K562 (cell line): ENCODE measurements at regions not wholly inside any gene's neighbourhood (a gene's known extent, or its start where the extent isn't known, plus 50 kb on each side); places are given as distances from the start of the nearest gene placed in this dataset. TPM values are rescaled to one million over a fixed set of nuclear protein-coding genes. Genes with fewer than 3 reads are reported as not detected.

ENCODE experiments used
- ARNT ChIP-seq, 2 experiments: fragments of 450-650 bp; IDR thresholded peaks; 2 replicates each; pipeline ENCODE4 v1.6.1; 2016; ENCODE audit warnings: mild to moderate bottlenecking in 1 of 2
- CBX1 ChIP-seq: sonication (generic); IDR thresholded peaks from 2 replicates; pipeline ENCODE4 v1.6.1; 2016; ENCODE audit warnings: antibody characterized with exemption, low read depth, mild to moderate bottlenecking
- FOXP1 ChIP-seq: sonication (generic); formaldehyde crosslinking; IDR thresholded peaks from 2 replicates; pipeline ENCODE4 v1.8.0; 2022; ENCODE audit warnings: mild to moderate bottlenecking, missing genetic modification reagents
- HIVEP1 ChIP-seq: fragments of 250-450 bp; sonication (Bioruptor Pico); IDR thresholded peaks from 2 replicates; pipeline ENCODE4 v1.4.0; 2020; ENCODE audit warnings: mild to moderate bottlenecking
- MTF1 ChIP-seq: fragments of 250-450 bp; sonication (Bioruptor Pico); IDR thresholded peaks from 2 replicates; pipeline ENCODE4 v1.9.0; 2021; ENCODE audit warnings: moderate library complexity, mild to moderate bottlenecking, inconsistent platforms, borderline replicate concordance
- MXI1 ChIP-seq: IDR thresholded peaks from 2 replicates; pipeline ENCODE4 v1.6.1; 2011; ENCODE audit warnings: low read depth, mild to moderate bottlenecking, improper control_type of control experiment, low read length
- NR4A1 ChIP-seq, 2 experiments: fragments of 250-450 bp in 1 of 2; fragments of 450-650 bp in 1 of 2; sonication (Bioruptor Pico) in 1 of 2; IDR thresholded peaks; 2 replicates each; pipeline versions ENCODE4 v1.4.0 to v1.6.1; 2016 to 2020; ENCODE audit warnings: mild to moderate bottlenecking in 2 of 2, missing compliant biosample characterization in 1 of 2, missing genetic modification characterization in 1 of 2, moderate library complexity in 1 of 2
- STAG1 ChIP-seq: sonication (generic); formaldehyde crosslinking; IDR thresholded peaks from 2 replicates; pipeline ENCODE4 v1.5.0; 2020; ENCODE audit warnings: missing genetic modification reagents, borderline replicate concordance
- ZBTB26 ChIP-seq: fragments of 450-650 bp; formaldehyde crosslinking; IDR thresholded peaks from 2 replicates; pipeline ENCODE4 v1.4.0; 2022; ENCODE audit warnings: missing genetic modification characterization
- ZBTB9 ChIP-seq: fragments of 450-650 bp; formaldehyde crosslinking; IDR thresholded peaks from 2 replicates; pipeline ENCODE4 v1.4.0; 2020; ENCODE audit warnings: mild to moderate bottlenecking, moderate library complexity
- small RNA-seq: library from RNA; depleted of rRNA; stranded (forward); fragments of <200 nt; gene quantifications from one replicate; pipeline ENCODE3, GENCODE V24; 2014
- TF ChIP-seq, protein P1 (sequence below): fragments of 450-650 bp; formaldehyde crosslinking; conservative IDR thresholded peaks from 2 replicates; pipeline ENCODE4 v1.4.0; 2022; ENCODE audit warnings: mild to moderate bottlenecking, missing genetic modification characterization

DNA sequence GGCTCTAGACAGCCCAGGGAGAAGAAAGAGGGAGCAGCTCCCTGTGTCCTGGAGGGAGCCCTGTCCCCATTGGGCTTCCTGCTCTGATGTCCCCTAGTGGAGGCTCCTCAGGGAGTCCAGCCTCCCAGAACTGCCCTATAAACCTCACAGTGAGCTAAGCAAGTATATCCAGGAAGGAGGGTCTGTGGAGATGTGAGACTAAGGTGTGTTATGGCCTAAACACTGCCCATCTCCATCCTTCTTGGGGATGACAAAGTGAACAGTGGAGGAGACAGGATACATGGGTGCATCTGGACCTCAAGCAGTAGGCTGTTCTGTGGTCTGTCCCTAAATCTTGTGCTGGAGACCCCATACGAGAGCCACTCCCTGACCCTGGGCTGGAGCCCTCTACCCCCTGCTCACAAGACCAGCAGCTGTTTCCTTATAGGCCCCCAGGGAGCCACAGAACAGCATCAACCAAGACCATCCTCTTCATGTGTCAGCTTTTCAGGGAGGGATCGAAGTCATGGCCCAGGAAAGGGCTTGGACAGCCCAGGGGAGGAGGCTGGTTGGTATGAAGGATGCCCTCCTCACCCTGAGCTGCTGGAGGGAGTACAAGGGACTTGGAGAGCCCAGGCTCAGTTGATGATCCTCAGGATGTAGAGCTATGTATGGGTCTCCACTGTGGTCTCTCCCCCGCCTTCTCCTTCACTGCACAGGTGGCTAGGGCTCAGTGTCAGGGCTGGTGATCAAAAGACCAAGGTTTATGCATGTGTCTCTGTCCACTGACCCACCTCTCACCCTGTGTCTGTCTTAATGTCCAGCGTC lies 49.7 kb upstream of the TOP3B start (continued):
- TF ChIP-seq ZBTB26 (CRISPR knock-in tag) (0 out of 2 replicates have a peak, but pooled peaks have one; percentile 6), NR4A1 (CRISPR knock-in tag; IDR thresholded peaks at IDR 0.05) (0 out of 2 replicates have a peak, but pooled peaks have one; percentile 27), NR4A1 (tag; IDR thresholded peaks at IDR 0.05) (no peak), ARNT (IDR thresholded peaks at IDR 0.05) (no peak), MTF1 (CRISPR knock-in tag) (peak; percentile 67; the same call in 1 of the 2 replicates), ZBTB9 (CRISPR knock-in tag) (0 out of 2 replicates have a peak, but pooled peaks have one; percentile 38), CBX1 (no peak), HIVEP1 (CRISPR knock-in tag) (0 out of 2 replicates have a peak, but pooled peaks have one; percentile 28), FOXP1 (0 out of 2 replicates have a peak, but pooled peaks have one; percentile 30), STAG1 (CRISPR knock-in tag) (peak; percentile 4; the same call in 1 of the 2 replicates), MXI1 (no peak)
- TF ChIP-seq, protein P1, sequence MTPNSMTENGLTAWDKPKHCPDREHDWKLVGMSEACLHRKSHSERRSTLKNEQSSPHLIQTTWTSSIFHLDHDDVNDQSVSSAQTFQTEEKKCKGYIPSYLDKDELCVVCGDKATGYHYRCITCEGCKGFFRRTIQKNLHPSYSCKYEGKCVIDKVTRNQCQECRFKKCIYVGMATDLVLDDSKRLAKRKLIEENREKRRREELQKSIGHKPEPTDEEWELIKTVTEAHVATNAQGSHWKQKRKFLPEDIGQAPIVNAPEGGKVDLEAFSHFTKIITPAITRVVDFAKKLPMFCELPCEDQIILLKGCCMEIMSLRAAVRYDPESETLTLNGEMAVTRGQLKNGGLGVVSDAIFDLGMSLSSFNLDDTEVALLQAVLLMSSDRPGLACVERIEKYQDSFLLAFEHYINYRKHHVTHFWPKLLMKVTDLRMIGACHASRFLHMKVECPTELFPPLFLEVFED (CRISPR knock-in tag) = no peak

Small RNA genes lying in the stretch of these regions (small RNA-seq; reads per million reads assigned to genes)
- gene AC245452.3 (not detected), gene AC245517.3 (not detected), gene AC245517.5 (not detected), gene IGLVIV-59 (not detected)
